ENCODE measurements at regions not wholly inside any gene's neighbourhood (a gene's known extent, or its start where the extent isn't known, plus 50 kb on each side); places are given as distances from the start of the nearest gene placed in this dataset.

DNA sequence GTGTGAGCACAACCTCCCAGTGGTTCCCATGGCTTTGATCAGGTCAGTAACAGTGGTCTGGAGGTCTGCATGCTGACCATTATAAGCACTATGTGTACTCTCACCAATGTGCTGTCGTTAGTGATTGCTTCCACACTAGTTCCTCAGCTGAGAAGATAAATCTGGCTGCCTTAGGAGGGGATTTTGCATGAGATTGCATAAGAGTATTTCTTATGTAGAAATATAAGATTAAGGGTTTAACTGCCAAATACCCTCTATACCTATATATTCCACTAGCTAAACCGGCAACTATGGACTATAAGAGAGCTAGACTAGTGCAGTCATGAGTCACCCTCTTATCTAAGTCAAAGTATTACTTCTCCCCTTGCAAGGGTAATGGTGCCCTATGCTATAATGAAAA, 580.2 kb downstream of the CDH11 start:
- H3K27me3 Mint-ChIP-seq: no peaks in the 10 kb centered on the region
- no peaks in the 10 kb centered on the region for H3K4me1 Mint-ChIP-seq
- H3K36me3 ChIP-seq (ENCODE audit: insufficient read depth, low read length): no peaks in the 10 kb centered on the region
- POLR2A ChIA-PET: no interaction called here
- no peaks in the 10 kb centered on the region for H3K9me3 ChIP-seq (ENCODE audit: low read length)
- peaks cover 5 to 33% (median 14%) of the 10 kb centered on the region in 5 donors for H3K9me3 Mint-ChIP-seq
- no peak overlapping the region for H3K27ac Mint-ChIP-seq
- no peaks in the 10 kb centered on the region for H3K4me1 ChIP-seq (ENCODE audit: insufficient read depth, low read length)
- no peak overlapping the region for H3K27ac ChIP-seq (ENCODE audit: low read depth, low read length)
- no peaks in the 10 kb centered on the region for H3K27me3 ChIP-seq (ENCODE audit: insufficient read depth, low read length, poor library complexity, severe bottlenecking)
- no peak overlapping the region for H3K4me3 Mint-ChIP-seq
- no peak overlapping the region for H3K4me3 ChIP-seq (ENCODE audit: low read length)
- CTCF ChIA-PET: no interaction called here
- H3K36me3 Mint-ChIP-seq: no peaks in the 10 kb centered on the region
- no peak for DNase-seq

- Mint-ChIP-seq H3K27me3 (no peaks in the 10 kb centered on the region), H3K4me1 (no peaks in the 10 kb centered on the region), H3K9me3 (peaks cover 2 to 29% (median 19%) of the 10 kb centered on the region in 5 donors), H3K27ac (no peak overlapping the region), H3K36me3 (no peaks in the 10 kb centered on the region), H3K4me3 (no peak overlapping the region)
- H3K4me3 ChIP-seq (ENCODE audit: low read length): no peak overlapping the region
- POLR2A ChIA-PET: no interaction called here
- CTCF ChIA-PET: no interaction called here
- no peaks in the 10 kb centered on the region for H3K4me1 ChIP-seq (ENCODE audit: insufficient read depth, low read length)
- H3K27ac ChIP-seq (ENCODE audit: low read depth, low read length): no peak overlapping the region
- H3K36me3 ChIP-seq (ENCODE audit: insufficient read depth, low read length): no peaks in the 10 kb centered on the region
- no peaks in the 10 kb centered on the region for H3K27me3 ChIP-seq (ENCODE audit: insufficient read depth, low read length, poor library complexity, severe bottlenecking)
- no peaks in the 10 kb centered on the region for H3K9me3 ChIP-seq (ENCODE audit: low read length)
- DNase-seq: no peak
Observed at GRCh38 chr16:64540434-64540833, 581.4 kb downstream of the CDH11 start.

GRCh38 chr16:64539811-64540371, 582.0 kb downstream of the CDH11 start:
- H3K27me3 Mint-ChIP-seq: no peaks in the 10 kb centered on the region
- no peak overlapping the region for H3K4me3 ChIP-seq (ENCODE audit: low read length)
- no peaks in the 10 kb centered on the region for H3K36me3 ChIP-seq (ENCODE audit: insufficient read depth, low read length)
- no peaks in the 10 kb centered on the region for H3K27me3 ChIP-seq (ENCODE audit: insufficient read depth, low read length, poor library complexity, severe bottlenecking)
- no peak for DNase-seq
- H3K4me1 ChIP-seq (ENCODE audit: insufficient read depth, low read length): no peaks in the 10 kb centered on the region
- H3K9me3 ChIP-seq (ENCODE audit: low read length): no peaks in the 10 kb centered on the region
- ChIA-PET POLR2A (no interaction called here), CTCF (no interaction called here)
- no peak overlapping the region for H3K4me3 Mint-ChIP-seq
- H3K27ac ChIP-seq (ENCODE audit: low read depth, low read length): no peak overlapping the region
- no peaks in the 10 kb centered on the region for H3K36me3 Mint-ChIP-seq
- no peaks in the 10 kb centered on the region for H3K4me1 Mint-ChIP-seq
- peaks cover 3 to 28% (median 19%) of the 10 kb centered on the region in 5 donors for H3K9me3 Mint-ChIP-seq
- H3K27ac Mint-ChIP-seq: no peak overlapping the region

GRCh38 chr16:64534180-64534780, 587.6 kb downstream of the CDH11 start:
- Mint-ChIP-seq H3K4me1 (no peaks in the 10 kb centered on the region), H3K27ac (no peak overlapping the region), H3K36me3 (no peaks in the 10 kb centered on the region), H3K4me3 (no peak overlapping the region), H3K27me3 (no peaks in the 10 kb centered on the region), H3K9me3 (peaks cover 11 to 63% (median 26%) of the 10 kb centered on the region in 5 donors)
- H3K4me3 ChIP-seq (ENCODE audit: low read length): no peak overlapping the region
- no peak overlapping the region for H3K27ac ChIP-seq (ENCODE audit: low read depth, low read length)
- H3K9me3 ChIP-seq (ENCODE audit: low read length): no peaks in the 10 kb centered on the region
- no peaks in the 10 kb centered on the region for H3K4me1 ChIP-seq (ENCODE audit: insufficient read depth, low read length)
- ChIA-PET CTCF (no interaction called here), POLR2A (no interaction called here)
- DNase-seq: no peak
- no peaks in the 10 kb centered on the region for H3K27me3 ChIP-seq (ENCODE audit: insufficient read depth, low read length, poor library complexity, severe bottlenecking)
- H3K36me3 ChIP-seq (ENCODE audit: insufficient read depth, low read length): no peaks in the 10 kb centered on the region

- no peaks in the 10 kb centered on the region for H3K27me3 Mint-ChIP-seq
- H3K36me3 Mint-ChIP-seq: no peaks in the 10 kb centered on the region
- no peaks in the 10 kb centered on the region for H3K4me1 Mint-ChIP-seq
- CTCF ChIA-PET: no interaction called here
- H3K27me3 ChIP-seq (ENCODE audit: insufficient read depth, low read length, poor library complexity, severe bottlenecking): no peaks in the 10 kb centered on the region
- POLR2A ChIA-PET: no interaction called here
- no peak for DNase-seq
- H3K9me3 ChIP-seq (ENCODE audit: low read length): no peaks in the 10 kb centered on the region
- no peak overlapping the region for H3K4me3 ChIP-seq (ENCODE audit: low read length)
- H3K27ac Mint-ChIP-seq: no peak overlapping the region
- no peak overlapping the region for H3K4me3 Mint-ChIP-seq
- no peaks in the 10 kb centered on the region for H3K36me3 ChIP-seq (ENCODE audit: insufficient read depth, low read length)
- no peaks in the 10 kb centered on the region for H3K4me1 ChIP-seq (ENCODE audit: insufficient read depth, low read length)
- no peak overlapping the region for H3K27ac ChIP-seq (ENCODE audit: low read depth, low read length)
- H3K9me3 Mint-ChIP-seq: peaks cover 11 to 55% (median 24%) of the 10 kb centered on the region in 5 donors
Observed at GRCh38 chr16:64532691-64533090, 589.2 kb downstream of the CDH11 start.

DNA sequence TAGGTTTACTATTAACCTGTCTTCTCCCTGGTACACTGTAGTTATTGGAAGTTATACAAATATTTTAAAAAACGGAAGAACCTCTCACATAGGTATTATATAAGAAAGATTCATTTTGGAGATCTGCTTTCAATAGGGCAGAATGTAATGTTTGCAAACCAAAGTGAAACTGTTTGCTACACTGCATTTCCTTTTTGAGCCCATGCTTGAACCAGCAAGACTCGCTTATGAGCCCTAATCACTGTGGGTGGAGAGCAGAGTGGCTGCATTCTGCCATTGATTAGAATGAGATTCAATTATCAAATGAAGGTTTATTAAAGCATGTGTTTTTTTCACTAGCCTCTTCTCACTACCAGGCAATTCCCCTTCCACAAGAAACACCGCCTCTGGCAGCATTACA, 589.7 kb downstream of the CDH11 start:
- no peak overlapping the region for H3K4me3 ChIP-seq (ENCODE audit: low read length)
- POLR2A ChIA-PET: no interaction called here
- H3K36me3 ChIP-seq (ENCODE audit: insufficient read depth, low read length): no peaks in the 10 kb centered on the region
- no peak overlapping the region for H3K27ac Mint-ChIP-seq
- DNase-seq: no peak
- no peaks in the 10 kb centered on the region for H3K27me3 ChIP-seq (ENCODE audit: insufficient read depth, low read length, poor library complexity, severe bottlenecking)
- no peak overlapping the region for H3K27ac ChIP-seq (ENCODE audit: low read depth, low read length)
- no peaks in the 10 kb centered on the region for H3K27me3 Mint-ChIP-seq
- CTCF ChIA-PET: no interaction called here
- H3K4me3 Mint-ChIP-seq: no peak overlapping the region
- H3K9me3 ChIP-seq (ENCODE audit: low read length): no peaks in the 10 kb centered on the region
- H3K9me3 Mint-ChIP-seq: peaks cover 11 to 53% (median 22%) of the 10 kb centered on the region in 5 donors
- no peaks in the 10 kb centered on the region for H3K4me1 ChIP-seq (ENCODE audit: insufficient read depth, low read length)
- H3K4me1 Mint-ChIP-seq: no peaks in the 10 kb centered on the region
- no peaks in the 10 kb centered on the region for H3K36me3 Mint-ChIP-seq

- Histone ChIP-seq H3K27me3 (ENCODE audit: insufficient read depth, low read length, poor library complexity, severe bottlenecking) (no peaks in the 10 kb centered on the region), H3K4me3 (ENCODE audit: low read length) (no peak overlapping the region), H3K27ac (ENCODE audit: low read depth, low read length) (no peak overlapping the region), H3K36me3 (ENCODE audit: insufficient read depth, low read length) (no peaks in the 10 kb centered on the region), H3K4me1 (ENCODE audit: insufficient read depth, low read length) (no peaks in the 10 kb centered on the region), H3K9me3 (ENCODE audit: low read length) (no peaks in the 10 kb centered on the region)
- POLR2A ChIA-PET: no interaction called here
- no peaks in the 10 kb centered on the region for H3K27me3 Mint-ChIP-seq
- no peak overlapping the region for H3K4me3 Mint-ChIP-seq
- CTCF ChIA-PET: no interaction called here
- peaks cover 11 to 51% (median 21%) of the 10 kb centered on the region in 5 donors for H3K9me3 Mint-ChIP-seq
- no peak overlapping the region for H3K27ac Mint-ChIP-seq
- no peak for DNase-seq
- no peaks in the 10 kb centered on the region for H3K4me1 Mint-ChIP-seq
- no peaks in the 10 kb centered on the region for H3K36me3 Mint-ChIP-seq
Observed at GRCh38 chr16:64531401-64531800, 590.5 kb downstream of the CDH11 start.

DNA sequence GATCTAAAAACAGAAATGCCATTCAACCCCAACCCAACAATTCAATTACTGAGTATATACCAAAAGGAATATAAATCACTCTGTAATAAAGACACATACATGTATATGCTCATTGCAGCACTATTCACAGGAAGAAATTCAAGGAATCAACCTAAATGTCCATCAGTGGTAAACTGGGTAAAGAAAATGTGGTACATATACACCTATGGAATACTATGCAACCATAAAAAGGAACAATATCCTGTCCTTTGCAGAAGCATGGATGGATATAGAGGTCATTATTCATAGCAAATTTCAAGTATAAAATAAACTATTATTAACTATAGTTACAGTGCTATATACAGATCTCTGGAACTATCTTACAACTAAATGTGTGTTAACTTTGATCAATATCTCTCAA, 599.3 kb downstream of the CDH11 start:
- Mint-ChIP-seq H3K4me3 (no peak overlapping the region), H3K4me1 (no peaks in the 10 kb centered on the region), H3K27ac (no peak overlapping the region), H3K27me3 (no peaks in the 10 kb centered on the region), H3K36me3 (no peaks in the 10 kb centered on the region), H3K9me3 (peaks cover 6 to 23% (median 15%) of the 10 kb centered on the region in 5 donors)
- H3K36me3 ChIP-seq (ENCODE audit: insufficient read depth, low read length): no peaks in the 10 kb centered on the region
- no peaks in the 10 kb centered on the region for H3K4me1 ChIP-seq (ENCODE audit: insufficient read depth, low read length)
- H3K9me3 ChIP-seq (ENCODE audit: low read length): no peaks in the 10 kb centered on the region
- no peak overlapping the region for H3K27ac ChIP-seq (ENCODE audit: low read depth, low read length)
- DNase-seq: no peak
- H3K4me3 ChIP-seq (ENCODE audit: low read length): no peak overlapping the region
- POLR2A ChIA-PET: no interaction called here
- H3K27me3 ChIP-seq (ENCODE audit: insufficient read depth, low read length, poor library complexity, severe bottlenecking): no peaks in the 10 kb centered on the region
- CTCF ChIA-PET: no interaction called here

GRCh38 chr16:64513871-64514270, 608.0 kb downstream of the CDH11 start:
- Mint-ChIP-seq H3K27me3 (no peaks in the 10 kb centered on the region), H3K36me3 (no peaks in the 10 kb centered on the region), H3K4me3 (no peak overlapping the region), H3K4me1 (no peaks in the 10 kb centered on the region), H3K9me3 (peaks cover 8 to 21% (median 14%) of the 10 kb centered on the region in 5 donors), H3K27ac (no peak overlapping the region)
- H3K9me3 ChIP-seq (ENCODE audit: low read length): no peaks in the 10 kb centered on the region
- POLR2A ChIA-PET: no interaction called here
- H3K4me3 ChIP-seq (ENCODE audit: low read length): no peak overlapping the region
- no peaks in the 10 kb centered on the region for H3K36me3 ChIP-seq (ENCODE audit: insufficient read depth, low read length)
- no peaks in the 10 kb centered on the region for H3K4me1 ChIP-seq (ENCODE audit: insufficient read depth, low read length)
- CTCF ChIA-PET: no interaction called here
- no peaks in the 10 kb centered on the region for H3K27me3 ChIP-seq (ENCODE audit: insufficient read depth, low read length, poor library complexity, severe bottlenecking)
- DNase-seq: no peak
- no peak overlapping the region for H3K27ac ChIP-seq (ENCODE audit: low read depth, low read length)

Data from CD8-positive, alpha-beta memory T cell (primary cell).